Thyroid gland (tissue), 4 donors: ENCODE measurements at regions not wholly inside any gene's neighbourhood (a gene's known extent, or its start where the extent isn't known, plus 50 kb on each side); places are given as distances from the start of the nearest gene placed in this dataset.

Experiments used
- POLR2A ChIP-seq, 2 donors: fragments of 450-650 bp; IDR thresholded peaks; one replicate each; pipeline ENCODE4 v1.6.1; 2017; ENCODE audit warnings: antibody characterized with exemption in 2 of 2, mild to moderate bottlenecking in 2 of 2, moderate library complexity in 1 of 2
- TF ChIP-seq, protein P1 (sequence below), 6 experiments: fragments of 200-600 bp in 3 of 6; fragments of 450-650 bp in 3 of 6; sonication (generic) in 3 of 6; IDR thresholded peaks; one replicate each; pipeline ENCODE4 v1.5.1; 2016 to 2019; ENCODE audit warnings: antibody characterized with exemption in 6 of 6, mild to moderate bottlenecking in 2 of 6, inconsistent platforms in 1 of 6, moderate library complexity in 1 of 6

DNA sequence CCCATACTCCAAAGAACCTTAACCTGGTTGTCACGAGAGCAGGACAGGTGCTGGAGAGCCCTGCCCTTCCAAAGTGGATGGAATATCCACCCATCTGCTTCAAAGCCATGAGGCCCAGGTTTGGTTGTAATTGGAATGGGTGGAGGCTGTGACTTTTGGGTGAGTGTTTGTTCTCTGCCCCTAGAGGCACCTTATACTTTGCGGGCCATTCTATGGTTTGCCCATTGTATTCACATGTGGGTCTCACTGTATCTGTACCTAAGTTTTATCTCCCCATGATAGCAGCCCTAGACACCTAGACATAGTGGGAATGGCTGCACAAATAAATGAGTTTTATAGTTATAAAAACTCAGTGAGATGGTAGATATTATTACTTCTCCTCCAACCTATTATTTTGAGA lies 67.1 kb upstream of the NAA20 start:
- no peak for TF ChIP-seq POLR2A (IDR thresholded peaks at IDR 0.05)
- TF ChIP-seq, protein P1, sequence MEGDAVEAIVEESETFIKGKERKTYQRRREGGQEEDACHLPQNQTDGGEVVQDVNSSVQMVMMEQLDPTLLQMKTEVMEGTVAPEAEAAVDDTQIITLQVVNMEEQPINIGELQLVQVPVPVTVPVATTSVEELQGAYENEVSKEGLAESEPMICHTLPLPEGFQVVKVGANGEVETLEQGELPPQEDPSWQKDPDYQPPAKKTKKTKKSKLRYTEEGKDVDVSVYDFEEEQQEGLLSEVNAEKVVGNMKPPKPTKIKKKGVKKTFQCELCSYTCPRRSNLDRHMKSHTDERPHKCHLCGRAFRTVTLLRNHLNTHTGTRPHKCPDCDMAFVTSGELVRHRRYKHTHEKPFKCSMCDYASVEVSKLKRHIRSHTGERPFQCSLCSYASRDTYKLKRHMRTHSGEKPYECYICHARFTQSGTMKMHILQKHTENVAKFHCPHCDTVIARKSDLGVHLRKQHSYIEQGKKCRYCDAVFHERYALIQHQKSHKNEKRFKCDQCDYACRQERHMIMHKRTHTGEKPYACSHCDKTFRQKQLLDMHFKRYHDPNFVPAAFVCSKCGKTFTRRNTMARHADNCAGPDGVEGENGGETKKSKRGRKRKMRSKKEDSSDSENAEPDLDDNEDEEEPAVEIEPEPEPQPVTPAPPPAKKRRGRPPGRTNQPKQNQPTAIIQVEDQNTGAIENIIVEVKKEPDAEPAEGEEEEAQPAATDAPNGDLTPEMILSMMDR (IDR thresholded peaks at IDR 0.05), result no peak
